Neural progenitor cell (in vitro differentiated cells): ENCODE measurements at regions not wholly inside any gene's neighbourhood (a gene's known extent, or its start where the extent isn't known, plus 50 kb on each side); places are given as distances from the start of the nearest gene placed in this dataset.

ENCODE experiments used
- DNase-seq: peaks from one replicate; pipeline ENCODE4 v3.0.0-alpha.2; 2016; ENCODE audit warnings: low spot score
- H2AFZ ChIP-seq: fragments of 200-600 bp; sonication (generic); replicated peaks from 2 replicates; pipeline ENCODE4 v1.6.1; 2016; ENCODE audit warnings: antibody characterized with exemption
- H3F3A ChIP-seq: fragments of 200-600 bp; sonication (generic); 2 replicates; pipeline ENCODE4 v1.6.1; 2016; ENCODE audit warnings: antibody characterized with exemption, low read depth
- H3K27ac ChIP-seq: fragments of 200-600 bp; sonication (generic); 2 replicates; pipeline ENCODE4 v1.5.1; 2016; ENCODE audit warnings: mild to moderate bottlenecking
- H3K27me3 ChIP-seq: fragments of 200-600 bp; sonication (generic); 2 replicates; pipeline ENCODE4 v1.6.1; 2016; ENCODE audit warnings: mild to moderate bottlenecking, moderate library complexity
- H3K36me3 ChIP-seq: fragments of 200-600 bp; sonication (generic); 2 replicates; pipeline ENCODE4 v1.5.1; 2016
- H3K4me1 ChIP-seq: fragments of 200-600 bp; sonication (generic); 2 replicates; pipeline ENCODE4 v1.6.1; 2016; ENCODE audit warnings: mixed run types
- H3K4me2 ChIP-seq: fragments of 200-600 bp; sonication (generic); 2 replicates; pipeline ENCODE4 v1.6.1; 2016
- H3K4me3 ChIP-seq: fragments of 200-600 bp; sonication (generic); 2 replicates; pipeline ENCODE4 v1.5.1; 2016
- H3K79me2 ChIP-seq: fragments of 200-600 bp; sonication (generic); 2 replicates; pipeline ENCODE4 v1.6.1; 2016; ENCODE audit warnings: low read depth
- H3K9ac ChIP-seq: fragments of 200-600 bp; sonication (generic); 2 replicates; pipeline ENCODE4 v1.6.1; 2016
- H3K9me3 ChIP-seq: fragments of 200-600 bp; sonication (generic); 2 replicates; pipeline ENCODE4 v1.5.1; 2016; ENCODE audit warnings: low read depth
- H4K20me1 ChIP-seq: fragments of 200-600 bp; sonication (generic); 2 replicates; pipeline ENCODE4 v1.6.1; 2016; ENCODE audit warnings: low read depth
- H3K27ac Mint-ChIP-seq: 3 replicates; pipeline ENCODE4 v1.8.0; 2021; ENCODE audit warnings: mixed read lengths
- H3K27me3 Mint-ChIP-seq: 2 replicates; pipeline ENCODE4 v1.8.0; 2022; ENCODE audit warnings: low read depth, mild to moderate bottlenecking, inconsistent platforms, moderate library complexity, mixed read lengths; ENCODE audit not compliant: insufficient read depth
- H3K36me3 Mint-ChIP-seq: 3 replicates; pipeline ENCODE4 v1.8.0; 2021; ENCODE audit warnings: mixed read lengths
- H3K4me1 Mint-ChIP-seq: 3 replicates; pipeline ENCODE4 v1.8.0; 2021; ENCODE audit warnings: mixed read lengths
- H3K4me3 Mint-ChIP-seq: 3 replicates; pipeline ENCODE4 v1.8.0; 2021; ENCODE audit warnings: mild to moderate bottlenecking, moderate library complexity, mixed read lengths
- H3K9me3 Mint-ChIP-seq: 3 replicates; pipeline ENCODE4 v1.8.0; 2020; ENCODE audit warnings: mixed read lengths
- CTCF ChIP-seq: fragments of 200-600 bp; sonication (generic); IDR thresholded peaks from 2 replicates; pipeline ENCODE4 v1.5.1; 2017; ENCODE audit warnings: antibody characterized with exemption, mild to moderate bottlenecking
- EZH2 ChIP-seq: fragments of 200-600 bp; sonication (generic); IDR thresholded peaks from 2 replicates; pipeline ENCODE4 v1.6.1; 2017; ENCODE audit warnings: antibody characterized with exemption, mild to moderate bottlenecking, moderate library complexity
- EZH2phosphoT487 ChIP-seq: fragments of 200-600 bp; sonication (generic); IDR thresholded peaks from 2 replicates; pipeline ENCODE4 v1.6.1; 2017; ENCODE audit warnings: antibody characterized with exemption

- no peak for TF ChIP-seq EZH2phosphoT487
- no peak for TF ChIP-seq CTCF
- no peak for TF ChIP-seq EZH2
- H3K27me3 Mint-ChIP-seq, result no peaks in the 10 kb centered on the region
- no peak overlapping the region for H2AFZ ChIP-seq
- no peaks in the 10 kb centered on the region for H3K9me3 ChIP-seq
- H3K4me3 Mint-ChIP-seq, result no peak overlapping the region
- H3K79me2 ChIP-seq, result no peaks in the 10 kb centered on the region
- H3K4me1 ChIP-seq, result no peaks in the 10 kb centered on the region
- H4K20me1 ChIP-seq, result no peaks in the 10 kb centered on the region
- H3K27ac Mint-ChIP-seq, result no peak overlapping the region
- H3K9ac ChIP-seq, result no peak overlapping the region
- no peaks in the 10 kb centered on the region for H3K27me3 ChIP-seq
- no peaks in the 10 kb centered on the region for H3K36me3 Mint-ChIP-seq
- no peaks in the 10 kb centered on the region for H3K36me3 ChIP-seq
- no peaks in the 10 kb centered on the region for H3K4me1 Mint-ChIP-seq
- H3F3A ChIP-seq, result no peaks in the 10 kb centered on the region
- no peak overlapping the region for H3K4me2 ChIP-seq
- H3K27ac ChIP-seq, result no peak overlapping the region
- H3K4me3 ChIP-seq, result no peak overlapping the region
- peaks cover 2% of the 10 kb centered on the region for H3K9me3 Mint-ChIP-seq
- no peak for DNase-seq
Measured at GRCh38 chr7:156305351-156305750, 335.2 kb upstream of the RNF32 start.

GRCh38 chr7:156282816-156283215 is 357.8 kb upstream of the RNF32 start:
- Histone ChIP-seq H3K9me3 (peaks cover 3% of the 10 kb centered on the region), H3K79me2 (no peaks in the 10 kb centered on the region), H3K9ac (no peak overlapping the region), H2AFZ (no peak overlapping the region), H4K20me1 (no peaks in the 10 kb centered on the region), H3K4me2 (no peak overlapping the region), H3K4me3 (no peak overlapping the region), H3K36me3 (peaks cover 5% of the 10 kb centered on the region), H3K27me3 (no peaks in the 10 kb centered on the region), H3F3A (no peaks in the 10 kb centered on the region), H3K4me1 (no peaks in the 10 kb centered on the region), H3K27ac (no peak overlapping the region)
- H3K4me3 Mint-ChIP-seq, result no peak overlapping the region
- no peak overlapping the region for H3K27ac Mint-ChIP-seq
- no peaks in the 10 kb centered on the region for H3K4me1 Mint-ChIP-seq
- peaks cover 2% of the 10 kb centered on the region for H3K27me3 Mint-ChIP-seq
- no peaks in the 10 kb centered on the region for H3K36me3 Mint-ChIP-seq
- peaks cover 15% of the 10 kb centered on the region for H3K9me3 Mint-ChIP-seq
- DNase-seq, result no peak
- no peak for TF ChIP-seq EZH2
- TF ChIP-seq CTCF, result no peak
- no peak for TF ChIP-seq EZH2phosphoT487

GRCh38 chr7:156279635-156280034 is 360.9 kb upstream of the RNF32 start:
- H3F3A ChIP-seq, result no peaks in the 10 kb centered on the region
- H2AFZ ChIP-seq, result no peak overlapping the region
- H3K4me3 ChIP-seq, result no peak overlapping the region
- Mint-ChIP-seq H3K4me1 (no peaks in the 10 kb centered on the region), H3K4me3 (no peak overlapping the region), H3K27ac (no peak overlapping the region), H3K27me3 (peaks cover 2% of the 10 kb centered on the region), H3K36me3 (no peaks in the 10 kb centered on the region), H3K9me3 (peaks cover 15% of the 10 kb centered on the region)
- no peaks in the 10 kb centered on the region for H4K20me1 ChIP-seq
- TF ChIP-seq EZH2, result no peak
- TF ChIP-seq EZH2phosphoT487, result no peak
- no peak for TF ChIP-seq CTCF
- no peak overlapping the region for H3K9ac ChIP-seq
- no peak overlapping the region for H3K4me2 ChIP-seq
- H3K27me3 ChIP-seq, result no peaks in the 10 kb centered on the region
- H3K9me3 ChIP-seq, result peaks cover 3% of the 10 kb centered on the region
- no peak for DNase-seq
- H3K4me1 ChIP-seq, result no peaks in the 10 kb centered on the region
- peaks cover 4% of the 10 kb centered on the region for H3K36me3 ChIP-seq
- no peaks in the 10 kb centered on the region for H3K79me2 ChIP-seq
- H3K27ac ChIP-seq, result no peak overlapping the region

GRCh38 chr7:156275292-156275691 is 365.3 kb upstream of the RNF32 start:
- H3K4me1 Mint-ChIP-seq, result no peaks in the 10 kb centered on the region
- no peak overlapping the region for H3K4me3 Mint-ChIP-seq
- no peak overlapping the region for H2AFZ ChIP-seq
- H3K4me2 ChIP-seq, result no peak overlapping the region
- no peaks in the 10 kb centered on the region for H3F3A ChIP-seq
- H3K27me3 Mint-ChIP-seq, result no peaks in the 10 kb centered on the region
- H3K36me3 Mint-ChIP-seq, result no peaks in the 10 kb centered on the region
- H3K9ac ChIP-seq, result no peak overlapping the region
- H3K9me3 ChIP-seq, result no peaks in the 10 kb centered on the region
- DNase-seq, result no peak
- H3K4me3 ChIP-seq, result no peak overlapping the region
- H3K79me2 ChIP-seq, result no peaks in the 10 kb centered on the region
- H3K4me1 ChIP-seq, result no peaks in the 10 kb centered on the region
- no peaks in the 10 kb centered on the region for H3K36me3 ChIP-seq
- H4K20me1 ChIP-seq, result no peaks in the 10 kb centered on the region
- no peaks in the 10 kb centered on the region for H3K9me3 Mint-ChIP-seq
- TF ChIP-seq EZH2phosphoT487 (no peak), EZH2 (no peak), CTCF (no peak)
- no peak overlapping the region for H3K27ac ChIP-seq
- H3K27ac Mint-ChIP-seq, result no peak overlapping the region
- H3K27me3 ChIP-seq, result no peaks in the 10 kb centered on the region
